Transverse colon (tissue), 3 donors: ENCODE measurements at regions not wholly inside any gene's neighbourhood (a gene's known extent, or its start where the extent isn't known, plus 50 kb on each side); places are given as distances from the start of the nearest gene placed in this dataset.

Experiments used
- CTCF ChIP-seq, 5 experiments: fragments of 200-600 bp in 3 of 5; fragments of 450-650 bp in 2 of 5; sonication (generic) in 3 of 5; IDR thresholded peaks; 1 replicate in 2 of 5; 2 replicates in 3 of 5; pipeline ENCODE4 v1.5.1; 2016 to 2017; ENCODE audit warnings: antibody characterized with exemption in 5 of 5, inconsistent platforms in 3 of 5, mild to moderate bottlenecking in 2 of 5, moderate library complexity in 1 of 5
- EP300 ChIP-seq: sonication (generic); formaldehyde crosslinking; IDR thresholded peaks from one replicate; pipeline ENCODE4 v1.6.1; 2017; ENCODE audit warnings: antibody characterized with exemption, low read depth
- POLR2A ChIP-seq: fragments of 450-650 bp; IDR thresholded peaks from one replicate; pipeline ENCODE4 v1.6.1; 2016; ENCODE audit warnings: antibody characterized with exemption, mild to moderate bottlenecking, moderate library complexity

- TF ChIP-seq CTCF (IDR thresholded peaks at IDR 0.05) (no peak), EP300 (no peak), POLR2A (no peak)
Observed at GRCh38 chr2:41735006-41735405, 312.8 kb upstream of the PKDCC start.
